Germinal center (tissue), 1 donor: ENCODE measurements at regions not wholly inside any gene's neighbourhood (a gene's known extent, or its start where the extent isn't known, plus 50 kb on each side); places are given as distances from the start of the nearest gene placed in this dataset.
"Not testable (repeated sequence)": the region's sequence is repeated elsewhere in the genome, so short reads cannot be mapped to it uniquely, and the experiment has no call there.

Experiments used
- DNase-seq: peaks from one replicate; pipeline ENCODE4 v3.0.0; 2012; ENCODE audit warnings: mixed read lengths, low spot score

DNA sequence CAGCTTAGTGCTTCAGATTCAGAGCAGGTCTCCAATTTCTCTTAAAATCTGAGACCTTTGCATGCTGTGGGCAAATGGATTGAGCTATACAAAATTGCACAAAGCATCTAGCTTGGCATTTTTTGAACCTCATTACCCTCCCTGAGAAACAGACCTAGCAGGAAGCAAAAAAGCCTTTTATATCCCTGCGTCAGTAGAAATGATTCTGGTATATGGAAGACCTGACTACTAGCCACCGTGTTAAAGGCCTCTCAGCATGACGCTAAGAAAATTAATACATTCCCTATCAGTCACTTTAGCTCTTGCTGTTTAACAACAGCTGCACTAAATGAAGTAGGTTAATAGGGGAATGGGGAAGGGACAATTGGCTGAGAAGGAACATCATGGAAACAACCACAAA is 110.7 kb upstream of the SMLR1 start:
- DNase-seq, result no peak

GRCh38 chr6:130717657-130718056 is 109.5 kb upstream of the SMLR1 start:
- DNase-seq, result no peak

- no peak for DNase-seq
Observed at GRCh38 chr6:130720076-130720715, 107.0 kb upstream of the SMLR1 start.

DNA sequence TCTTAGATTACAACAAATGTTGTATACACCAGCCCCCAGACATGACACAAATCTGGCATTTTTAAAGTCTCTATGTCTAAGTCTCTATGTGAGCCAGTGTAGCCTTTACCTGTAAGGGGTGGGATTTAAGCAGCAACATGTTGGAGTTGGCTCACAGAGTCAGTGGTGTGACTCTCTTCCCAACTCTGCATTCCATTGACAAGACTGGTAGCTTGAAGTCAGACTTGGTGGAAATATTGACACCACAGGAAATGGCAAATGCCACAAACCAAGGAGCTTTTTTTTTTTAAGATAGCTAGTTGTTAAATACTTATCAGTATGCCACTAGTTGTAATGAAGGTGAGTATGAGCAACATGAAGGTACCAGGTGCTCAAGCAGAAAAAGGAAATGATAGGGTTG is 103.1 kb upstream of the SMLR1 start:
- DNase-seq, result no peak

GRCh38 chr6:130725551-130725950 is 101.7 kb upstream of the SMLR1 start:
- no peak for DNase-seq

GRCh38 chr6:130728064-130728463 is 99.1 kb upstream of the SMLR1 start:
- not testable (repeated sequence) for DNase-seq

- no peak for DNase-seq
Observed at GRCh38 chr6:130730600-130730999, 96.6 kb upstream of the SMLR1 start.

DNA sequence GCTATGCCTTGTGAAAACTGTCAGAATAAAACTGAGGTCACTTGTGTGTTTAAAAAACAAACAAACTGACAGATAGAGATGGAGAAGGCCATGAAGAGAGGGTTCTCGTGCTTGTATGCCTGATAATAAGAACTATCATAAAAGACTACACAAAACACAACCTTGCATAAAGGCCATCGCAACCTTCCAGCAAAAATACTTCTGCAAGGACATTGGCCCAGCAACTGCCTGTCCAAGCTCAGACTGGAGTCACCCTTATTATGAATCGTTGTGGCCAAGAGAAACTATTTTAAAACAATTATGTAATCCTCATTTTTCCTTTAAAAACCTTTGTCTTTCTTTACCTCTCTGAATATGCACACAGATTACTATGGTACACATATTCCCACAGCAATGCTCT is 93.0 kb upstream of the SMLR1 start:
- DNase-seq, result no peak

DNA sequence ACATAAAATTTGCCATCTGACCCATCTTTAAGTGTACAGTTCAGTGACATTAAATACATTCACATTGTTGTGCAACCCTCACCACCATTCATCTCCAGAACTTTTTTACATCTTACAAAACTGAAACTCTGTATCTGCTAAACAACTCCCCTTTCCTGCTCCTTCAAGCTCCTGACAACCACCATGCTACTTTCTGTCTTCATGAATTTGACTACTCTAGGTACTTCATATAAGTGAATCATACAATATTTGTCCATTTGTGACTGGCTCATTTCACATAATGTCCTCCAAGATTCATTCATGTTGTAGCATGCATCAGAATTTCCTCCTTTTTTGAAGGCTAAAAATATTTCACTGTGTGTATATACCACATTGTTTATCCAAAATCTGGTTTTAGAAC is 86.9 kb upstream of the SMLR1 start:
- no peak for DNase-seq

- DNase-seq, result no peak
Observed at GRCh38 chr6:130742131-130742681, 85.0 kb upstream of the SMLR1 start.

GRCh38 chr6:130743175-130743574 is 84.0 kb upstream of the SMLR1 start:
- DNase-seq, result no peak

GRCh38 chr6:130744576-130745366 is 82.4 kb upstream of the SMLR1 start:
- no peak for DNase-seq

GRCh38 chr6:130748041-130748440 is 79.2 kb upstream of the SMLR1 start:
- DNase-seq, result no peak

GRCh38 chr6:130749402-130749801 is 77.8 kb upstream of the SMLR1 start:
- no peak for DNase-seq

DNA sequence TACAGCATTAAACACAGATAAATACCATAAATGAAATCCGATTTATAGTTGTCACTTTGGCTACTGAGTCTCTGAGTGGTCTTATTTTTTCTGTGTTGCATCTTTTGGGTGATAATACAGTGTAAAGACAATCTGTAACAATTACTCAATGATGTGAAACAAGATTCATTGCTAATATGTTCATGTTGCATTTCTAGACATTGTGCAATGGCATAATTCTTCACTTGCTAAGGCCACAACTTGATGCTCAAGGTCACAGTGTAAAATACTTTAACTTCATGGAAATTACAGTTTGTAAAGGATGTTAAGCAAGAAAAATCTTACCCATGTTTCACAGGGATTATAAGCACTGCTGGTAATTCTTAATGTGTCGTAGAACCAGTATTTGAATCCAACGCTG is 74.9 kb upstream of the SMLR1 start:
- no peak for DNase-seq

GRCh38 chr6:130754786-130755367 is 72.3 kb upstream of the SMLR1 start:
- DNase-seq, result no peak

DNA sequence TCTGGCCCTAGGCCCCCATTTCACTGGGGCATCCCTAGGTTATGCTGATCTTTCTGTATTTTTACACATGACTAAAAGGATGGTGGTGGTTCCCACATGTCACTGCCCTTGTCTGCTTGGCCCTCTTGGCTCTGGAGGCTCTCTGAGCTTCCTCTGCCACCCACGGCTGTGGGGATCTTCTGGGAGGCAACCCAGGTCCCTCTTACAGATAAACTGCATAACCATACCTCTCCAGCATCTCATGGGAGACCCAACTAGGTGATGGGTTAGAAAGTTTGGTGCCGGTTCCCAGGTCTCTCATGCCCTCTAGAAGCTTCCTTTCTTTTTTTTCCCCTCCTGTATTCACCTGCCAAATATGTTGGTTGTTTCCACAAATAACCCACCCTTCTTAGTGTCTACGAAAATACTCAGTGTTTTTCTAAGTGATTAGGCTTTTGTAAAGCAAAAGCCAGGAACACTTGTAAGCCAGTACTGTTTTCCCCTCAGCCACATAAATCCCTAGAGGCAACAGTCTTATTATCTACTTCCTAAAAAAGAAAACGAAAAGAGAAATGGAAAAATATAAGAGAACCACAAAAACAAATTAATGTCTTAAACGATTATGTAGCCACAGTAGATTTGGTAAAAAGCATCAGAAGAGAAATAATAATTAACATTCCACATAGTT is 71.7 kb upstream of the SMLR1 start:
- no peak for DNase-seq

- no peak for DNase-seq
Observed at GRCh38 chr6:130756824-130757223, 70.4 kb upstream of the SMLR1 start.

- no peak for DNase-seq
Observed at GRCh38 chr6:130758813-130759212, 68.4 kb upstream of the SMLR1 start.

DNA sequence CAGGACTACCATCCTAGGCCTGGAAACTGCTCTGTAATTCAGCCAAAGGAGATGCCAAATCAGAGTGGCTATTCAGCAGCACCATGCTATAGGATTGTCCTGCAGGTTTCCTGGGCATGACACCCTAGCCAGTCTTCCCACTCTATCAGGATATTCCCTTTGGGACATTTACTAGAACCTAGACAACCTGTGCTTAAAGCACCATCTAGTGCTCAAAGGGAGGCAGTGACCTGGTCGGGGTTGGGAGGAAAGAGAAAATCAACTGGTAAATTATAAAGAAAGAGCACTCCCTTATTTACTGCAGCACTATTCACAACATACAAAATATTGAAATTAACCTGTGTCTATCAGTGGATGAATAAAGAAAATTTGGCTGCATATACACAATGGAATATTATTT is 67.2 kb upstream of the SMLR1 start:
- DNase-seq, result peak; percentile 3

DNA sequence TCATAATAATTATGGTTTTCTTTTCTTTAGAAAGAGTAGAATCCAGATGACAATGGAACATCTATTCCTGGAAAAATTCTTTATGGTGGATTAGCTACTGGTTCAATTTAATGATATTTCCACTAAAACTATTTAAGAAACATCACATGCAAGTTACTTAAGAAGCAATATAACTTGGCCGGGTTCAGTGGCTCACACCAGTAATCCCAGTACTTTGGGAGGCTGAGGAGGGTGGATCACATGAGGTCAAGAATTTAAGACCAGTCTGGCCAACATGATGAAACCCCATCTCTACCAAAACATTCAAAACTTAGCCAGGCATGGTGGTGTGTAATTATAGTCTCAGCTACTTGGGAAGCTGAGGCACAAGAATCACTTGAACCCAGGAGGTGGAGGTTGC is 65.9 kb upstream of the SMLR1 start:
- DNase-seq, result no peak

- no peak for DNase-seq
Observed at GRCh38 chr6:130765181-130765727, 62.0 kb upstream of the SMLR1 start.
